Erythroblast (primary cell): ENCODE measurements at regions not wholly inside any gene's neighbourhood (a gene's known extent, or its start where the extent isn't known, plus 50 kb on each side); places are given as distances from the start of the nearest gene placed in this dataset.

Experiments
- GATA1 ChIP-seq: IDR thresholded peaks from 2 replicates; pipeline ENCODE4 v1.6.1; 2011; ENCODE audit warnings: low read depth, mild to moderate bottlenecking, control low read depth, low read length, moderate library complexity
- POLR2A ChIP-seq: IDR thresholded peaks from 2 replicates; pipeline ENCODE4 v1.6.1; 2011; ENCODE audit warnings: mild to moderate bottlenecking, low read length

- TF ChIP-seq POLR2A (no peak), GATA1 (no peak)
Observed at GRCh38 chr13:59312776-59313175, 851.0 kb downstream of the DIAPH3 start.
